NB4 (cell line): ENCODE measurements at regions not wholly inside any gene's neighbourhood (a gene's known extent, or its start where the extent isn't known, plus 50 kb on each side); places are given as distances from the start of the nearest gene placed in this dataset.

Experiments used
- MAX ChIP-seq: IDR thresholded peaks from 2 replicates; pipeline ENCODE4 v1.6.1; 2011; ENCODE audit warnings: low read depth, low read length
- MYC ChIP-seq: IDR thresholded peaks from 2 replicates; pipeline ENCODE4 v1.6.1; 2011; ENCODE audit warnings: low read depth, low read length
- POLR2A ChIP-seq: IDR thresholded peaks from 2 replicates; pipeline ENCODE4 v1.6.1; 2011; ENCODE audit warnings: mild to moderate bottlenecking; ENCODE audit not compliant: insufficient read length; ENCODE audit errors: extremely low read depth
- TF ChIP-seq, protein P1 (sequence below): IDR thresholded peaks from one replicate; pipeline ENCODE4 v1.5.1; 2012; ENCODE audit warnings: low read depth, low read length

DNA sequence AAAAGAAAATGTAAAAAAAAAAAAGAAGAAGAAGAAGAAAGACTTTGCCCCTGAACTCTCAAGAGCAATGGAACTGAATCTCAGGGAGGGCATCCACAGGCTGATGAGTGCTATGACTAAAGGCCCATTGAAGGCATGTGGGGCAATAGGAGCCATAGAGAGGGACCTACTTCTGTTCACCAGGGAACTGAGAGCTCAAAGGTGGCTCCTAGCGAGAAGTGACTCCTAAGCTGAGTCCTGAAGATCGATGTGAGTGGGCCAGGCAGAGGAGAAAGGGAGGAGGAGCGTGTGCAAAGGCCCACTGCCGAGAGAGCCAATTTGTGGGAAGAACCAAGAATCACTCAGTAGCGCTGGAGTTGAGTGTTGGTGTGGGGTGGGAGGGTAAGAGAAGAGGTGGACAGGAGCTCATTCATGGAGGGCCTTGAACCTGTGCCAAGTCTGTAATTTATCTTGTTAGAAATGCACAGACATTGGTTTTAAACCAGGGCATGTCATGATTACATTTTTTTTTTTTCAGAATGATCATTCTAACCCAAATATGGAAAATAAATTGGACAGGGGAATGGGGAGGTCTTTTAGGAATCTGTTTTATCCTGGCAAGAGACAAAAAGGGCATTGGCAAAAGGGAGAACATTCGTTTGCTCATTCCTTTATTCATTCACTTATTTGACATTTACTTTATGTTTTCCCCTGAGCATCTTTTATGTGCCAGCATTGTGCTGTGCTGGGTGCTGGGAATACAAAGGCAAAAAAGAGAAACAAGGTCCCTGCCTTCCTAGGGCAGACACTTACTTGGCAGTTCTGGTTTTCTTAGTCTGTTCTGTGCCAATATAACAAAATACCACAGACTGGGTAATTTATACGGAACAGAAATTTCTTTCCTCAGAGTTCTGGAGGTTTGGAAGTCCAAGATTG, 67.4 kb upstream of the DSP start:
- TF ChIP-seq, protein P1, sequence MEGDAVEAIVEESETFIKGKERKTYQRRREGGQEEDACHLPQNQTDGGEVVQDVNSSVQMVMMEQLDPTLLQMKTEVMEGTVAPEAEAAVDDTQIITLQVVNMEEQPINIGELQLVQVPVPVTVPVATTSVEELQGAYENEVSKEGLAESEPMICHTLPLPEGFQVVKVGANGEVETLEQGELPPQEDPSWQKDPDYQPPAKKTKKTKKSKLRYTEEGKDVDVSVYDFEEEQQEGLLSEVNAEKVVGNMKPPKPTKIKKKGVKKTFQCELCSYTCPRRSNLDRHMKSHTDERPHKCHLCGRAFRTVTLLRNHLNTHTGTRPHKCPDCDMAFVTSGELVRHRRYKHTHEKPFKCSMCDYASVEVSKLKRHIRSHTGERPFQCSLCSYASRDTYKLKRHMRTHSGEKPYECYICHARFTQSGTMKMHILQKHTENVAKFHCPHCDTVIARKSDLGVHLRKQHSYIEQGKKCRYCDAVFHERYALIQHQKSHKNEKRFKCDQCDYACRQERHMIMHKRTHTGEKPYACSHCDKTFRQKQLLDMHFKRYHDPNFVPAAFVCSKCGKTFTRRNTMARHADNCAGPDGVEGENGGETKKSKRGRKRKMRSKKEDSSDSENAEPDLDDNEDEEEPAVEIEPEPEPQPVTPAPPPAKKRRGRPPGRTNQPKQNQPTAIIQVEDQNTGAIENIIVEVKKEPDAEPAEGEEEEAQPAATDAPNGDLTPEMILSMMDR = no peak
- TF ChIP-seq MAX = no peak
- TF ChIP-seq MYC = no peak
- no peak for TF ChIP-seq POLR2A
